PC-9 (cell line): ENCODE measurements at regions not wholly inside any gene's neighbourhood (a gene's known extent, or its start where the extent isn't known, plus 50 kb on each side); places are given as distances from the start of the nearest gene placed in this dataset.
A peak's percentile ranks its signal among the peaks of the same experiment; 100 is the strongest.

ENCODE experiments used
- BruUV-seq: library from RNA; stranded (reverse); fragments of 400-500 nt; replicated peaks from 2 replicates; lab custom pipeline; 2021; lab: Mats Ljungman, UMichigan
- CTCF ChIA-PET: fragments of 300-600 bp; sonication (Branson Sonifier 250); formaldehyde crosslinking; loops from one replicate; lab custom pipeline; 2022; ENCODE audit warnings: antibody characterized with exemption; lab: Charles Lee
- POLR2A ChIA-PET: fragments of 300-600 bp; sonication (Branson Sonifier 250); formaldehyde crosslinking; loops from one replicate; lab custom pipeline; 2022; ENCODE audit warnings: antibody characterized with exemption; ENCODE audit not compliant: unreplicated experiment; lab: Charles Lee
- DNase-seq, 2 experiments: peaks; one replicate each; pipeline versions ENCODE4 v3.0.0 to v3.0.0-alpha.2; 2015 to 2022; ENCODE audit warnings: mixed read lengths in 1 of 2
- H2AFZ ChIP-seq: fragments of 200-600 bp; sonication (generic); 2 replicates; pipeline ENCODE4 v1.8.1; 2017; ENCODE audit warnings: antibody characterized with exemption
- H3F3A ChIP-seq: fragments of 200-600 bp; sonication (generic); 2 replicates; pipeline ENCODE4 v1.8.1; 2017; ENCODE audit warnings: antibody characterized with exemption, mild to moderate bottlenecking, low read depth; ENCODE audit not compliant: insufficient read depth
- H3K27ac ChIP-seq: fragments of 200-600 bp; sonication (generic); 2 replicates; pipeline ENCODE4 v1.6.1; 2016; ENCODE audit warnings: mixed run types
- H3K27me3 ChIP-seq: fragments of 200-600 bp; sonication (generic); 2 replicates; pipeline ENCODE4 v1.6.1; 2016; ENCODE audit warnings: low read depth, mixed run types; ENCODE audit not compliant: insufficient read depth
- H3K36me3 ChIP-seq: fragments of 200-600 bp; sonication (generic); 2 replicates; pipeline ENCODE4 v1.6.1; 2016; ENCODE audit warnings: low read depth, mixed run types
- H3K4me1 ChIP-seq: fragments of 200-600 bp; sonication (generic); replicated peaks from 2 replicates; pipeline ENCODE4 v1.6.1; 2016; ENCODE audit warnings: mixed run types; ENCODE audit not compliant: insufficient read depth
- H3K4me2 ChIP-seq: fragments of 200-600 bp; sonication (generic); 2 replicates; pipeline ENCODE4 v1.6.1; 2017; ENCODE audit warnings: mixed run types
- H3K4me3 ChIP-seq: fragments of 200-600 bp; sonication (generic); 2 replicates; pipeline ENCODE4 v1.6.1; 2016; ENCODE audit warnings: mixed run types
- H3K79me2 ChIP-seq: fragments of 200-600 bp; sonication (generic); 2 replicates; pipeline ENCODE4 v1.6.1; 2017; ENCODE audit warnings: low read depth, mixed run types
- H3K9me2 ChIP-seq: fragments of 200-600 bp; sonication (generic); 2 replicates; pipeline ENCODE4 v1.8.1; 2017; ENCODE audit warnings: mild to moderate bottlenecking; ENCODE audit not compliant: insufficient read depth
- H3K9me3 ChIP-seq: fragments of 200-600 bp; sonication (generic); 2 replicates; pipeline ENCODE4 v1.8.1; 2016; ENCODE audit warnings: low read depth; ENCODE audit not compliant: insufficient read depth
- H4K20me1 ChIP-seq: fragments of 200-600 bp; sonication (generic); 2 replicates; pipeline ENCODE4 v1.8.1; 2017; ENCODE audit not compliant: insufficient read depth
- CTCF ChIP-seq: fragments of 200-600 bp; sonication (generic); conservative IDR thresholded peaks from 2 replicates; pipeline ENCODE4 v1.6.1; 2017; ENCODE audit warnings: mixed run types, antibody characterized with exemption, mild to moderate bottlenecking, moderate library complexity
- EZH2 ChIP-seq: fragments of 200-600 bp; sonication (generic); IDR thresholded peaks from 2 replicates; pipeline ENCODE4 v1.8.0; 2017; ENCODE audit warnings: antibody characterized with exemption, low read depth
- intact Hi-C: fragments of 100-400 bp; cut with micrococcal nuclease; formaldehyde crosslinking; loops from one replicate; pipeline ENCODE4 v1.10.0; 2022; ENCODE audit not compliant: unreplicated experiment

GRCh38 chr4:59987289-59987688, 1212.8 kb upstream of the ADGRL3 start:
- no peak for DNase-seq
- Histone ChIP-seq H3K4me3 (no peak overlapping the region), H3K9me3 (no peaks in the 10 kb centered on the region), H4K20me1 (no peaks in the 10 kb centered on the region), H3K79me2 (no peaks in the 10 kb centered on the region), H3K27me3 (no peaks in the 10 kb centered on the region), H3K36me3 (no peaks in the 10 kb centered on the region), H2AFZ (no peak overlapping the region), H3K4me1 (no peaks in the 10 kb centered on the region), H3K4me2 (no peak overlapping the region), H3K27ac (no peak overlapping the region), H3F3A (no peaks in the 10 kb centered on the region), H3K9me2 (no peaks in the 10 kb centered on the region)
- intact Hi-C loops = no loop called here
- POLR2A ChIA-PET = no interaction called here
- CTCF ChIA-PET = no interaction called here
- no peak for TF ChIP-seq CTCF
- TF ChIP-seq EZH2 = no peak
- no TSS peak for BruUV-seq

GRCh38 chr4:59994118-59994517, 1206.0 kb upstream of the ADGRL3 start:
- no peak overlapping the region for H3K4me3 ChIP-seq
- no peaks in the 10 kb centered on the region for H3K9me3 ChIP-seq
- H3F3A ChIP-seq = no peaks in the 10 kb centered on the region
- H3K4me1 ChIP-seq = no peaks in the 10 kb centered on the region
- no peaks in the 10 kb centered on the region for H3K79me2 ChIP-seq
- H3K36me3 ChIP-seq = no peaks in the 10 kb centered on the region
- intact Hi-C loops = no loop called here
- no peaks in the 10 kb centered on the region for H4K20me1 ChIP-seq
- TF ChIP-seq CTCF = 0 out of 2 replicates have a peak, but pooled peaks have one; percentile 19
- no peak for TF ChIP-seq EZH2
- ChIA-PET CTCF (no interaction called here), POLR2A (no interaction called here)
- no peak overlapping the region for H2AFZ ChIP-seq
- no peak for DNase-seq
- no peaks in the 10 kb centered on the region for H3K27me3 ChIP-seq
- no peak overlapping the region for H3K27ac ChIP-seq
- no peak overlapping the region for H3K4me2 ChIP-seq
- H3K9me2 ChIP-seq = no peaks in the 10 kb centered on the region
- no TSS peak for BruUV-seq

GRCh38 chr4:60002603-60003337, 1197.4 kb upstream of the ADGRL3 start:
- Histone ChIP-seq H3K36me3 (no peaks in the 10 kb centered on the region), H3K27ac (no peak overlapping the region), H2AFZ (no peak overlapping the region), H3K27me3 (no peaks in the 10 kb centered on the region), H3F3A (no peaks in the 10 kb centered on the region), H3K79me2 (no peaks in the 10 kb centered on the region), H3K4me2 (no peak overlapping the region), H3K4me3 (no peak overlapping the region), H3K9me3 (no peaks in the 10 kb centered on the region), H3K9me2 (no peaks in the 10 kb centered on the region), H4K20me1 (no peaks in the 10 kb centered on the region), H3K4me1 (no peaks in the 10 kb centered on the region)
- no peak for DNase-seq
- POLR2A ChIA-PET = no interaction called here
- no TSS peak for BruUV-seq
- TF ChIP-seq CTCF (no peak), EZH2 (no peak)
- intact Hi-C loops = no loop called here
- CTCF ChIA-PET = no interaction called here
